GM19043 (cell line): ENCODE measurements at regions not wholly inside any gene's neighbourhood (a gene's known extent, or its start where the extent isn't known, plus 50 kb on each side); places are given as distances from the start of the nearest gene placed in this dataset.
"Not testable (repeated sequence)": the region's sequence is repeated elsewhere in the genome, so short reads cannot be mapped to it uniquely, and the experiment has no call there.

Source experiments
- ATAC-seq: cut with Tn5 transposase; IDR thresholded peaks from one replicate; pipeline ENCODE4 v1.9.1; 2021; ENCODE audit warnings: low read depth; ENCODE audit not compliant: unreplicated experiment

- ATAC-seq: no peak
These were observed 477.9 kb downstream of the TMEM38B start for GRCh38 chr9:106172265-106172664.

- no peak for ATAC-seq
These were observed 480.0 kb downstream of the TMEM38B start for GRCh38 chr9:106174346-106174745.

- no peak for ATAC-seq
These were observed 482.9 kb downstream of the TMEM38B start for GRCh38 chr9:106177216-106177615.

- ATAC-seq: no peak
These were observed 484.9 kb downstream of the TMEM38B start for GRCh38 chr9:106179191-106179590.

- ATAC-seq: not testable (repeated sequence)
These were observed 509.6 kb downstream of the TMEM38B start for GRCh38 chr9:106203815-106204516.

GRCh38 chr9:106207298-106207697 lies 513.0 kb downstream of the TMEM38B start:
- ATAC-seq: no peak

GRCh38 chr9:106218427-106218826 lies 524.1 kb downstream of the TMEM38B start:
- peak; percentile 63 for ATAC-seq

GRCh38 chr9:106218854-106219253 lies 524.5 kb downstream of the TMEM38B start:
- peak; percentile 60 for ATAC-seq

- no peak for ATAC-seq
These were observed 526.1 kb downstream of the TMEM38B start for GRCh38 chr9:106220415-106220814.

GRCh38 chr9:106228861-106229260 lies 534.5 kb downstream of the TMEM38B start:
- ATAC-seq: no peak

- ATAC-seq: no peak
These were observed 538.8 kb downstream of the TMEM38B start for GRCh38 chr9:106233116-106233515.

- not testable (repeated sequence) for ATAC-seq
These were observed 566.6 kb downstream of the TMEM38B start for GRCh38 chr9:106260908-106261307.

- no peak for ATAC-seq
These were observed 583.6 kb downstream of the TMEM38B start for GRCh38 chr9:106277966-106278365.

GRCh38 chr9:106283769-106284168 lies 579.2 kb upstream of the ZNF462 start:
- ATAC-seq: no peak

- ATAC-seq: no peak
These were observed 578.7 kb upstream of the ZNF462 start for GRCh38 chr9:106284296-106284695.

GRCh38 chr9:106286249-106286648 lies 576.7 kb upstream of the ZNF462 start:
- ATAC-seq: no peak

GRCh38 chr9:106287091-106287631 lies 575.8 kb upstream of the ZNF462 start:
- ATAC-seq: no peak

- no peak for ATAC-seq
These were observed 575.2 kb upstream of the ZNF462 start for GRCh38 chr9:106287731-106288130.

GRCh38 chr9:106288689-106289088 lies 574.3 kb upstream of the ZNF462 start:
- ATAC-seq: no peak

GRCh38 chr9:106291786-106292185 lies 571.2 kb upstream of the ZNF462 start:
- no peak for ATAC-seq

- ATAC-seq: no peak
These were observed 566.5 kb upstream of the ZNF462 start for GRCh38 chr9:106296426-106296825.

- no peak for ATAC-seq
These were observed 564.0 kb upstream of the ZNF462 start for GRCh38 chr9:106298997-106299396.
